ENCODE measurements at regions not wholly inside any gene's neighbourhood (a gene's known extent, or its start where the extent isn't known, plus 50 kb on each side); places are given as distances from the start of the nearest gene placed in this dataset.

GRCh38 chr4:58808817-58809216, 1698.6 kb upstream of the IGFBP7 start:
- Histone ChIP-seq H3K4me3 (ENCODE audit: low read length) (no peak overlapping the region), H3K9me3 (ENCODE audit: control insufficient read depth, insufficient read depth, low read length) (no peaks in the 10 kb centered on the region), H3K9me2 (replicated peaks; ENCODE audit: control insufficient read depth, low read length) (no peaks in the 10 kb centered on the region), H3K36me3 (ENCODE audit: control insufficient read depth, low read length) (no peaks in the 10 kb centered on the region), H3K4me1 (ENCODE audit: control insufficient read depth, low read length) (no peaks in the 10 kb centered on the region), H4K20me1 (ENCODE audit: control insufficient read depth, insufficient read depth, low read depth, low read length) (no peaks in the 10 kb centered on the region), H3F3A (ENCODE audit: control insufficient read depth, insufficient read depth) (no peaks in the 10 kb centered on the region), H3K4me2 (ENCODE audit: low read length) (no peak overlapping the region), H3K27ac (ENCODE audit: low read depth, low read length) (no peak overlapping the region), H3K27me3 (ENCODE audit: control insufficient read depth, low read length) (no peaks in the 10 kb centered on the region), H3K79me2 (ENCODE audit: control insufficient read depth, low read length) (no peaks in the 10 kb centered on the region)
- no peak for TF ChIP-seq EZH2phosphoT487 (IDR thresholded peaks at IDR 0.05; ENCODE audit: borderline replicate concordance, low read length)
- TF ChIP-seq, protein P1, sequence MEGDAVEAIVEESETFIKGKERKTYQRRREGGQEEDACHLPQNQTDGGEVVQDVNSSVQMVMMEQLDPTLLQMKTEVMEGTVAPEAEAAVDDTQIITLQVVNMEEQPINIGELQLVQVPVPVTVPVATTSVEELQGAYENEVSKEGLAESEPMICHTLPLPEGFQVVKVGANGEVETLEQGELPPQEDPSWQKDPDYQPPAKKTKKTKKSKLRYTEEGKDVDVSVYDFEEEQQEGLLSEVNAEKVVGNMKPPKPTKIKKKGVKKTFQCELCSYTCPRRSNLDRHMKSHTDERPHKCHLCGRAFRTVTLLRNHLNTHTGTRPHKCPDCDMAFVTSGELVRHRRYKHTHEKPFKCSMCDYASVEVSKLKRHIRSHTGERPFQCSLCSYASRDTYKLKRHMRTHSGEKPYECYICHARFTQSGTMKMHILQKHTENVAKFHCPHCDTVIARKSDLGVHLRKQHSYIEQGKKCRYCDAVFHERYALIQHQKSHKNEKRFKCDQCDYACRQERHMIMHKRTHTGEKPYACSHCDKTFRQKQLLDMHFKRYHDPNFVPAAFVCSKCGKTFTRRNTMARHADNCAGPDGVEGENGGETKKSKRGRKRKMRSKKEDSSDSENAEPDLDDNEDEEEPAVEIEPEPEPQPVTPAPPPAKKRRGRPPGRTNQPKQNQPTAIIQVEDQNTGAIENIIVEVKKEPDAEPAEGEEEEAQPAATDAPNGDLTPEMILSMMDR (IDR thresholded peaks at IDR 0.05; ENCODE audit: low read depth, low read length, poor library complexity, severe bottlenecking), result no peak

GRCh38 chr4:58807843-58808615, 1697.8 kb upstream of the IGFBP7 start:
- Histone ChIP-seq H3K36me3 (ENCODE audit: control insufficient read depth, low read length) (no peaks in the 10 kb centered on the region), H3F3A (ENCODE audit: control insufficient read depth, insufficient read depth) (no peaks in the 10 kb centered on the region), H3K4me2 (ENCODE audit: low read length) (no peak overlapping the region)

DNA sequence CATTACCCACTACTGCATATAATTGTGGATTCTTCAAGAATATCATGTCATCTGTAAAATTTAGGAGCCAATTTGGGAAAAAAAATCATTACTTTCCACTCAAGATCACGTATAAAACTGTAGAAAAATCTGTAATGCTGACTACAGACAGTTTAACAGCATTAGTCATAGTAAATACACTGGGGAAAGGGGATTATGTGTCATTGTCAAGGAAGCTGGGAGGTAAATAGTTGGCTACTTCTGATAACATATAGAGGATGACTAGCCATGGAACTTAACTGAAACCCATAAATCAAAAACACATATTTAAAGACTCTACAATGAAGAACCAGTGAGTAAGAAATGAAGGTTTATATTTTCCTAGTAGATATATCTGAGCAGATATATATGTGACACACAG, 1666.4 kb upstream of the IGFBP7 start:
- Histone ChIP-seq H4K20me1 (ENCODE audit: control insufficient read depth, insufficient read depth, low read depth, low read length) (no peaks in the 10 kb centered on the region), H3F3A (ENCODE audit: control insufficient read depth, insufficient read depth) (no peaks in the 10 kb centered on the region), H3K27me3 (ENCODE audit: control insufficient read depth, low read length) (no peaks in the 10 kb centered on the region), H3K79me2 (ENCODE audit: control insufficient read depth, low read length) (no peaks in the 10 kb centered on the region), H3K9me3 (ENCODE audit: control insufficient read depth, insufficient read depth, low read length) (no peaks in the 10 kb centered on the region), H3K27ac (ENCODE audit: low read depth, low read length) (no peak overlapping the region), H3K9me2 (replicated peaks; ENCODE audit: control insufficient read depth, low read length) (no peaks in the 10 kb centered on the region), H3K4me1 (ENCODE audit: control insufficient read depth, low read length) (no peaks in the 10 kb centered on the region), H3K36me3 (ENCODE audit: control insufficient read depth, low read length) (no peaks in the 10 kb centered on the region), H3K4me3 (ENCODE audit: low read length) (no peak overlapping the region), H3K4me2 (ENCODE audit: low read length) (no peak overlapping the region)
- no peak for TF ChIP-seq EZH2phosphoT487 (IDR thresholded peaks at IDR 0.05; ENCODE audit: borderline replicate concordance, low read length)
- TF ChIP-seq, protein P1 (IDR thresholded peaks at IDR 0.05; ENCODE audit: low read depth, low read length, poor library complexity, severe bottlenecking), result no peak

More at GRCh38 chr4:58807843-58808615, 1697.8 kb upstream of the IGFBP7 start:
- no peaks in the 10 kb centered on the region for H3K9me2 ChIP-seq (replicated peaks; ENCODE audit: control insufficient read depth, low read length)
- H3K79me2 ChIP-seq (ENCODE audit: control insufficient read depth, low read length), result no peaks in the 10 kb centered on the region
- H3K27me3 ChIP-seq (ENCODE audit: control insufficient read depth, low read length), result no peaks in the 10 kb centered on the region
- no peaks in the 10 kb centered on the region for H3K9me3 ChIP-seq (ENCODE audit: control insufficient read depth, insufficient read depth, low read length)
- TF ChIP-seq, protein P1 (IDR thresholded peaks at IDR 0.05; ENCODE audit: low read depth, low read length, poor library complexity, severe bottlenecking), result no peak
- TF ChIP-seq EZH2phosphoT487 (IDR thresholded peaks at IDR 0.05; ENCODE audit: borderline replicate concordance, low read length), result no peak
- no peaks in the 10 kb centered on the region for H4K20me1 ChIP-seq (ENCODE audit: control insufficient read depth, insufficient read depth, low read depth, low read length)
- no peak overlapping the region for H3K4me3 ChIP-seq (ENCODE audit: low read length)
- no peak overlapping the region for H3K27ac ChIP-seq (ENCODE audit: low read depth, low read length)
- no peaks in the 10 kb centered on the region for H3K4me1 ChIP-seq (ENCODE audit: control insufficient read depth, low read length)

Measured in DOHH2 (cell line).